GM04503 (cell line): ENCODE measurements at regions not wholly inside any gene's neighbourhood (a gene's known extent, or its start where the extent isn't known, plus 50 kb on each side); places are given as distances from the start of the nearest gene placed in this dataset.
"Not testable (repeated sequence)": the region's sequence is repeated elsewhere in the genome, so short reads cannot be mapped to it uniquely, and the experiment has no call there.

ENCODE experiments used
- DNase-seq: peaks from one replicate; pipeline ENCODE4 v3.0.0-alpha.2; 2012; ENCODE audit warnings: low read depth

DNA sequence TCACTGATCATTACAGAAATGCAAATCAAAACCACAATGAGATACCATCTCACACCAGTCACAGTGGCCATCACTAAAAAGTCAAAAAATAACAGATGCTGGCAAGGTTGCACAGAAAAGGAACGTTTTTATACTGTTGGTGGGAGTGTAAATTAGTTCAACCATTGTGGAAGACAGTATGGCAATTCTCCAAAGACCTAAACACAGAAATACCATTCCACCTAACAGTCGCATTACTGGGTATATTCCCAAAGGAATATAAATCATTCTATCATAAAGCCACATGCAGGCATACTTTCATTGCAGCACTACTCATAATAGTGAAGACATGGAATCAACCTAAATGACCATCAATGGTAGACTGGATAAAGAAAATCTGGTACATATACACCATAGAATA lies 83.2 kb upstream of the ARID5B start:
- DNase-seq = not testable (repeated sequence)

DNA sequence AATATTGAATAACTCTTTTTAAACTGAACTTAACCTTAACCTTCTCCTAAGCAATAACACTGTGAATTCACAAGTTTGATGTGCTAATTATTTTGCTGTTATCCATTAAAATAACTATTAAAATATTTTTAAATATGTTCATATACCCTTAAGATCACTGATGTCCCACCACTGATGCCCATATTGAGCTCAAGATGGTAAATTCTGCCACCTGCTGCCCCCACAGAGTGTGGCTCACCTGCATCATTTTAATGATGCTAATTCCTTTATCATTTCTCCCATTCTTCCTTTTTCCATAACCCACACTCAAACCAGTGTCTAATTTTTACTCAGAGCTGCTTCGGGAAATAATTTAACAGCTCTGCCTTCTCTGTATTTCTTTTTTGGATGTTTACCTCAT lies 82.3 kb upstream of the ARID5B start:
- no peak for DNase-seq

DNA sequence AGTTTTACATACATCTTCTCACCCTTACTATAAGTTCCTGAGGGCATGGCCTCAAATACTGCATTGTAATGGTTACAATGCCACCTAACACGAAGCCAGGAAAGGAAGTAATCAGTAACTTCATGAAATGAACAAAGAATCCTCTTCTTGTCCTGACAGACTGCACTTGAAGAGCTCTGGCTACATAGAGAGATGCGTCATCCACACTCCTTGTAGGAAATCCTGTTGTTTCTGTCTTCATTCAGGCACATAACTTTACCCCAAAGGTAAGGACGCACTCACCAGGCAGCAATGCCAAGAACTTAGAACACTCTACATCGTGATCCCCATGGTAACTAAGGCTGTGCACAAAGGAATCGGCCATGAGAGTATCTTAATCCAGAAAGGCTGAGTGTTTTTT lies 80.3 kb upstream of the ARID5B start:
- DNase-seq = no peak

DNA sequence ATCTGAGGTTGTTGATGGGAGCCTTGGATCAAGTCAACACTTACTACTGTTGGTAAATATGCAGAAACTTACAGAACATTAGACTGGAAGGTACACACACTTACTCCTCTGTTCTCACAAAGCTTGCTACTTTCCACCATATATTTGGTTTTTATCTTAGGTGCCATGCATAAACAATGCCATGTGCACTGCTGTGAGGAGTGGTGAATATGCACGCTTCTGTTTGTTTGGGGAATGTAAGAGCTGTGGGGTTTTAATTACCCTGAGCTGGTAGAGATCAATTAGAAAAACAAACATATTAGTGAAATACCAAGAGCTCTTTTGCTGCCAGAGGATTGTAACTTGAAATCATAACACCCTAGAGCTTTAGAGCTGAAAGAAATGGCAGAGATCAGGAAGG lies 79.8 kb upstream of the ARID5B start:
- no peak for DNase-seq

DNA sequence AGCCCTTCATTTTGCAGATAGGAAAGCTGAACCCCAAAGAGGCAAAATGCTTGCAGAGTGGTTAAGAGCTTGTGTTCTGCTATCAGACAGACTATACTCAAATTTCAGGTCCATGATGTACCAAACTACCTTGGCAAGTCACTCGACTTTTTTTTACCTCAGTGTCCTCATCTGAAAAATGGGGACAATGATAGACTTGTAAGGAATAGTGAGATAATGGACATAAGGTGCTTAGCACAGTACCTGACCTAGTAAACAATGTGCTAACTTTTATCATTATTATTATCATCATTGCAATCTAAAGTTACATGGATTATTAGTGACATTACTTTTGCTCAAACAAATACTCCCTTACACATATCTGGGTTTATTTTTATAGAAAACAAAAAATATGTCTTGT lies 79.4 kb upstream of the ARID5B start:
- no peak for DNase-seq

DNA sequence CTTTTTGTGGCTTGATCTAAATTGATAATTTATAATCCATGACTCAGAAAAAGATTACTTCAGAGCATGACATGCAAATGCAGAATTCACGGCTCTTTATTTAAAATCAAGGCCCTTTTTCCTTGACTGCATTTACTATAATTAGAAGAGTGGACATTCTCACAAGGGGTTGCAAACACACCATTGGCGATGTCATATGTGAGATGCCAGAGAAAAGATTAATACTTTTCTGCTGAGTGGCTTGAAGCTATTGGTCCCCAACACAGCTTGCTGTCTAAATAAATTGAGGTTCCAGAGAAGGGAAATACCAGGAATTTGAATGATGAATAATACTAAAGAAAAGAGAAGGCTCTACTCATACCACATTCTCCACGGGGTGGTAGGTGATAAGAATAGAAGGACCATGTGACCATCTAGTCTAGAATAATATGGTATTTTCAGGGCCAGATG lies 78.7 kb upstream of the ARID5B start:
- peak; percentile 57 for DNase-seq

DNA sequence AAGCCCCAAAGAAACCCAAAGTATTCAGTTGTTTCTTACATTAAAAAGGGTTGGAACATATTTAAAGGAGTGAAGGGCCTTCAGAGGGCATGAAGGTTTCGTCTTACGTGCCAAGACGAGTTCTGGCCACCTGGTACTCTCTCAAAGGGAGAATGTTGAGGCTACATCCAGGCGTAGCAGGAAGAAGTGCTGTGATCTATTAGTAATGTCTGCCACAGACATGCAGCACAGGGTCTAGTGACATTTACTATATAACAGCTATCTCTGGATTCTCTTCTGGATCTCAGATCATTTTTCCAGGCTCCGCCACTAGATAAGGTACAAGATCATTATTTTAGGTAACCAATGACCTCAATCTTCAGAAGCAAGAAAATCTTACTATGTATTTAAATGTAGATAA lies 76.5 kb upstream of the ARID5B start:
- no peak for DNase-seq

DNA sequence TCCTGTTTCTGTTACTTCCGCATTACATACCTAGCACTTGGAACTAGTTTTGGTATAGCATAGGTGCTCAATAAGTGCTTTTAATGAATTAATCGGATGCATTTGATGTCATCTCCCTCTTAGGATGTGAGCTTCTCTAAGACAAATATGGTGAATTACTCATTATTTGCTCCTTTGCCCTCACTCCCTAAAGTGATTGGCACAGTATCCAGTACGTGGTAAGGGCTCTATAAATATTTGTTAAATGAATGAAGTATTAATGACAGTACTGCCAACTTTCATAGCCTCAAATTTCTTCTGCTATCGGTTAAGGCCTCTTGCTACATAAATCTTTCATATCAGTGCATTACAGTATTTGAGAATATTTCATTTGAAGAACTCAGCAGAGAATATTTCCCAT lies 75.9 kb upstream of the ARID5B start:
- DNase-seq = no peak

DNA sequence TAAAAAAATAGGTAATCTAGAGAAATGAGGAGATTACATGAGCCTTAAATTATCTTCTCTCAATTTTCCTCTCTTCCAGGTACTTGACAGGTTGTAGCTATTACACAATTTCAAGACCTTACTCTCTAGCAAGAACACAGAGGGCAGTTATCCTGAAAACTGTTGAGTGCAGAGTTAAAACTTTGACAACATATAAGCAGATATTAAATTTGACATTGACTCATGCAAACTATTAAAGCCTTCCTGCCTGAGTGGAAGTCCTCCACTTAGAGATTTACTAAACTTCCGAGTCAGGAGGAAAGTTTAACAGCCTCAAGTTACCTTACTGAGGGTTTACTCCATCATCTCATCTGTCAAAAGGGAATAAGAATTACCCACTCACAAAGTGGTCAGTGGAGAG lies 73.5 kb upstream of the ARID5B start:
- DNase-seq = no peak

DNA sequence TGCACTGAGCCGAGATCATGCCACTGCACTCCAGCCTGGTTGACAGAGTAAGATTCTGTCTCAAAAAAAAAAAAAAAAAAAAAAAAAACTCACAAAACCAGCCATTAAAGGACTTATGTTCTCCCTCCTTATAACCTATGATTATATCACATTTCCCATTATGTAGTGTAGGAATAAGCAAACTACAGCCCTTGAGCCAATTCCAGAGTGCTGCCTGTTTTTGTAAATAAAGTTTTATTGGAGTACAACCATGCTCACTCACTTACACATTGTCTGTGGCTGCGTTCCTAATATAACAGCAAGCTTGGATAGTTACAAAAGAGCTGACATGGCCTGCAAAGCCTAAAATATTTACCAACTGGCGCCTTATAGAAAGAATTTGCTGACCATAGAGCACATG lies 72.7 kb upstream of the ARID5B start:
- no peak for DNase-seq

DNA sequence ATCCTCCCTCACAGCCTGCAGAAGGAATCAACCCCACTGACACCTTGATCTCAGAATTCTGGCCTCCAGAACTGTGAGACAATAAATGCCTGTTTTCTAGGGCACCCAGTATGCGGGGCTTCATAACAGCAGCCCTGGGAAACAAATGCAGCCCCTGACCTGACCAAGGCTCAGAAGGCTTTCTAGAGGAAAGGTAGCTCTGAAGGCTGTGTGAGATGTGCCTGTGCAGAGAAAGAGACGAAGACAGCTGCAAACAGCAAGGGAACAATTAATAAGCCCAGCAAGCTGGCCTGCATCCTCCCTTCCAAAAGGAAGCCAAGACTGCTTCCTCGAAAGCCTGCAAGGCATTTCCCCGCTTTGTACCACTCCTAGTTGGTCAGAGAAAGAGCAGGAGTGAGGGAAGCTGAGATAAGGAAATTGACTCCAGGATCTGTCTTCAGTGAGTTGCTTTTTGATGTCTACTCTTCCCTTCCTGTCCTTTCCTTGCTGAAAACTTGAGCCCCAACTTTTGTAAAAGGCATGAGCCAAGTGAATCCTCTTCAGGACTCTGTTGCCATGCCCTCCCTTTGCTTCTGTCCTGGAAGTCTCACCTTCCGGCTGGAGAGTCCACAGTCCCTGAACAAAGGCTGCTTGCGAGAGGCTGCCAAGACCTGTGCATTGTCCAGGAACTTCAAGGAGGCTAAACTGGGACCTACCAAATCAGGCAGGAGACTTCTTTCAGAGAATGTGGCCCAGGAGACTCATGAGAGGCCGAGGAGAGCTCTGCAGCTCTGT lies 71.2 kb upstream of the ARID5B start:
- no peak for DNase-seq

DNA sequence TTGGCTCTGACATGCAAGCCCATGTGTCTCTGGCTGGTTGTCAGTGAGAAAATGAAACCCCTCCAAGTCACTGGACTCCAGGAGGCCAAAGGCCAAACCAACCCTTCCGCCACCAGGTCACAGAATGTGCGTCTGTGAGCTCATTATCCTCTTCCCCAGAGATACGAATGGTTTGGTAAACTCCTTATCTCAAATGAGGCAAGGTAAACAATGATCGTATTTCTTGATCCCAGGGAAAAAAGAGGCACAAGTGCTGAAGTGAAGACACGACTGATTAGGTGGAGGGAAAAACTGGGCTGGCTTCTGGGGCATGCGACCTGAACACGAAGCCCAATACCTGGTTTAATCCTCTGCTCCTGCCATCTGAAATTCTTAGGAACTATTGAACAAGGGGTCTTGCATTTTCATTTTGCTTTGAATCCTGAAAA lies 70.6 kb upstream of the ARID5B start:
- no peak for DNase-seq

DNA sequence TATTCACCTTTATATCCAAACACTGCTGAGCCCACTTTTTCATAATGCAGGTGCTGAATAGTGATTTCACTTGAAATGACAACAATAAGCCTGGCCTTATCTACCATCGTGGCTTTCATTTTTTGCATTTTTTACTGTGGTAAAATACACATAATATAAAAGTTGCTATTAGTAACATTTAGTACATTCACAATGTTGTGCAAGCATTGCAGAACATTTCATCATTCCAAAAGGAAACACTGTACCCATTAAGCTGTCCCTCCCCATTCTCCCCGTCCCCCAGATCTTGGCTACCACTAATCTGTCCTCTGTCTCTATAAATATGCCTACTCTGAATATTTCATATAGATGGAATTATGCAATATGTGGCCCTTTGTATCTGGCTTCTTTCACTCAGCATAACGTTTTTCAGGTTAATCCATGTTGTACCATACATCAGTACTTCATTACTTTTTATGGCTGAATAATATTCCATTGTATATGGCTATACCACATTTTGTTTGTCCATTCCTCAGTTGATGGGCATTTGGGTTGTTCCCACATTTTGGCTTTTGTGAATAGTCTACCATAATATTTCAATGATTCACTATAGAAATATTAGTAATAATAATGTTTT lies 68.5 kb upstream of the ARID5B start:
- no peak for DNase-seq

DNA sequence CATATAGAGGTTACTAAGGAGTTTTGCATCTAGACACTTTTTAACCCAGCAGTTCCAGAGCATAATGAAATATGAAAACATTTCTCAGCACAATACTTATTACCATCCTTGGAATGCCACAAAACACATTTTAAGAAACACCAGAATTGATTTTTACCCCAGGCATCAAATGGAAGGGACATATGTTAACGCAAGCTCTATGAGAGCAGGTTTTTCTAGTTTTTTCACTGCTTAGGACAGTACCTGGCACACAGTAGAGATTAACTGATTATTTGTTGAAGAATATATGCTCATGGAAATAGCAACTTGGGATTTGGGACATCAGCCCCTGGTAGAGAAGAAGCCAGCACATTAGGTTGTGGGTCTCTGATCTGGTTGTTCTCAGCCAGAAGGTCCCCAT lies 67.0 kb upstream of the ARID5B start:
- DNase-seq = no peak

DNA sequence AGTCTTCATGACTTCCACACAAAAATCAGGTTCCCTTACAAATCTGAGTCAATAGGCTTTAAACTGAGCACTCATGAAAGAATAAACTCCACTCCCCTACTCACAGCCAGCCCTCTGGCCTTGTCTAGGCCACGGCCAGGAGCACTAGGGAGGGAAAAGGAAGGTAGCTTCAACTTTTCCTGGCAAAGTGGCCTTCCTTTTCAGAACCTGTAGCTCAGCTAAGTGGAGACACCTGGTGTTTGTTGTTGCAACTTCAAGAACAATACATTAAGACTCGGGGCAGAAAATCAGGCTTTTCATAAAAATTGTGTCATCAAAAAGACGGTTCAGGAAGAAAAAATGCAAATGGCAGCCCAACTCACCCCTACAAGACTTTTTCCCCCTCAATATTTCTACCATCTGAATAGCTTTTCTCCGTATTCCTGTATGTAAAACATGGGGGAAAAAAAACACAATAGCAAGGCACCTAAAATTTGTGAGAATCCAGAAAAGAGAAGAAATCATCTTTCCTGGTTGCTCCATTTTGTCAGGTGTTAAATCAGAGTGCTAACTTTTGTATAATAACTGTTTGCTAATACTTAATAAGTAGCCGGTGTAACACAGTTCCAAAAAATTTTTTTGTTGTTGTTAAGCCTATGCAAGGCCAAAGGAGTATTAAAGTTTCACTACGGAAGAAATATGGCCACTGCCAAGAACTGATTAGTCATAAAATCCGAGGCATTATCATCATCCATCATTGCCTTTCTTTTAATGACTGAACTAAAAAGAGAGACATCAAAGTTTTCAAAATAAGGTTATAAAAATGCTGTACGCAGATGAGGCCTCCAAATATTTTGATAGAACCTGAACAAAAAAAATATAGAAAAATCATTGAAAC lies 66.2 kb upstream of the ARID5B start:
- peak; percentile 53 for DNase-seq

DNA sequence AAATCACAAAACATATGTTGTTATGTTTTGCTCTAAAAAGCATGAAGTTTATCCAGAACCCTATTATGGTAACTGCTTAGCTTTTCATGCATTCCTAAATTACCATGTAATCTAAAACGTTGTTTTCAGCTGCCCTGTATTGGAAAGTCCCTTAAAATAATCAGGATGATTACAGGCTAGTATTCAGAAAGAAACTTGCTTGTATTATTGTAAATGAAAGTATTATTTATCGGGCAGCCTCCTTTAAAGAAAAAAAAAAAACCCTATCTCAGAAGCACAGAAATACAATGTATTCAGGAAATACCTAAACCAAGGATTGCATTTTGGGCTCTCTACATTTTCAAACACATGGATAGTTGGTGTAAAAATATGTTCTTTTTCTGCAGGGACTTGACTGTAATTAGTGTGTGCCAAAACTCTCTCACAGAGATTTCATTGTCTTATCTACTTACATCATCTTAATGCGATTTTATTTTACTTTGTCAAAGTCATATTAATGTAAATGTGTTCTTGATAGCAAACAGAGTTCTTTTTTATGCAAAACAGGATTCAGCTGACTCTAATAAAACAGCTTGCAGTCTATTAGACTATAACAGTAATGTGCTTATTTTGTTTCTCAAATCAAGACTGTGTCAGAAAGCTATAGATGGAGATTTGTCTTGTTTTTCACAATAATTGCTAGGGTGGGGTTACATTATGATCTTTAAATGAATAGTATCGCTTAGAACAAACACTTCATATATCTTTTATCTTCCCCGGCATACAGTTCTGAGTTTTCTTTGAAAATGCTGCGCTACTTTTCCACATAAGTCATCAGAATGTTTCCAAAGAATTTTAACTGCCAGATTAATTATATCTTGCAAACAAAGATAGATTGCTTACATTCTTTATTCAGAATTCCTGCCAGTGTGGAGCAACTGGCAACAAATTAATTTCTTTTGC lies 65.3 kb upstream of the ARID5B start:
- DNase-seq = peak; percentile 30

DNA sequence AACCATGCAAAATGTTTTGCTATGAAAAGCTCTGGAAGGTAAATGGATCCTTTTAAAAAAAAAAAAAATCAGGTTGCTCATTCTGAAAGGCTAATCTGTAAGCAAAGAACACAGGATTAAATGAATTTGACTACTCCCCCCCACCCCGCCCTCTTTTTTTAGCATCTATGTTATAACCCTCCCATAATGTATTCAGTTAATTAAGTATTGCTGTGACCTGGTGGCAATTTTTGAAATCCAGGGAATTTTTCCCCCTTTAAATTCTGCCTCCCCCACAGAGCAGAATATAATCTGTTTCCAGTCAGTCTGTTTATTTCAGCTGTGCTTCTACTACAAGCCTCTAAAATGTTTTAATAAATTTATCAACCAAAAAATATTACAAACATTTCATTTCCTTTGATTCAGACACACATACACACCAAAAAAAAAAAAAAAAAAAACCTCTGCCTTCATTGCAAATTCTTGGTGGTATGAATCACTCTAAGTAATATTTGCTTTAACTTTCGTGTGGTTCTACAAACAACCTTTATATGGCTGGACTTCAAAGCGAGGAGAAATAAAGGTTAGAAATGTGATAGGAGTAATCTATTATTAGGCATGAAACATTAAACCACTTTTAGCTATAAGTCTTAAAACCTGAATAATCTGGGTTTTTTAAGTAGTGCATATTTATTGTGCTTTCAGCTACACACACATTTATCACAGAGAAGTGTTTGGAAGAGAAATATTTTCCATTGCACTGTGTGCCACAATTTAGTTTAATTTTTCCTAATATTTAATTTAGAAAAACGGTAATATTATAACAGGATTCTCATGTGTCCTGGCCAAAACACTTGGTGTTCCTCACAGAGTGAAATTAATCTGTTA lies 64.4 kb upstream of the ARID5B start:
- DNase-seq = no peak

DNA sequence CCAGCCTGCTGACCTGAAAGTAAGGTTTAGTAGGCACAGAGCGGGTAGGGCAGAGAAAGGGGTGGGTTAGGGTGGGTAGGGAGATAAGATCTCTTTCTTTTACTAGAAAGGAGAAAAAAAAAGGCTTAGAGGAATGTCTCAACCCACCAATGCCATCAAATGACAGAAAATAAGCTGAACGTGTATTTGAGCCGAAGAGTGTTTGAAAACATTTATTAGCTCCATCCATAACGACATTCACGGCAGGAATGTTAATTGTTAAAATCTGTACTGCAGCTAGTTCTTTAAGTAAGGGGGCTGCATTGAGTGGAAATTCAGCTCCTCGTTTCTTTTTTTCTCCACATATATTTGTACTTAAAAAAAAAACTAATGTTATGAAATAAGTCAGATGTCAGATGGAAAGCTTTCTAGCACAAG lies 63.7 kb upstream of the ARID5B start:
- DNase-seq = no peak

DNA sequence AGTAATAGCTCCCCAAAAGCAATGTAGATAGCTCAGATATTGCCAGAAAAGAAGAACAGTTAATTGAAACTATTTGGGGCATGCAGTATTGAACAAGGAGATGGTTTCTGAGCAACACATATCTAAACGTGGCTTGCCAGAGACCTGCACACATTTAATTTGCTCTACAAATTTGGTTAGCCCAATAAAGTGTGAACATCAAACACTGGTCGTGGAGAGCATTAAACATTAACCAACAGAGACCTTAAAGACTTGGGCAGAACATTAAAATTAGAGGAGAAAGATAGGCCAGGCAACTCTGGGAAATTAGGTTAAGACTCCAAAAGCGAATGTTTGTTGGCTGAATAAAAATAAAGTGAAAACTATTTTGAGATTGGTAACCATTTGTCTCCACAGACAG lies 61.6 kb upstream of the ARID5B start:
- no peak for DNase-seq

DNA sequence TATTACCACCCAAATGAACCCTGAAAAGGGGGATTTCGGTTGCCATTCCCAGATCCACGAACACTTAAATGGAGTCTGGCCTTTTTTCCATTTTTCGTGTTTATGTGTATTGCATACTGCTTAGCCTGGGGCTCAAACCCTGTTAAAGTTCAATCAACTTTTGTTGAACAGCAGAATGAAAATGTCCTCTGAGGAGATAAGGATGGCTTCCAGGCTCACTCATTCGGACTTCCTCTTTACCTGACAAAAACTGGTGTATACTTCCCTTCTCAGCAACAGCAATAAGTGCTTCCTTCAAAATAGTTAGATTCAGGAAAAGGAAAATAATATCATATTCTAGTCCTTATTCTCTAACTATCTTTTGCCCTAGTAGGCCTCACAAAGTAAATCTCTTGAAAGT lies 61.1 kb upstream of the ARID5B start:
- DNase-seq = no peak
